ENCODE measurements at regions not wholly inside any gene's neighbourhood (a gene's known extent, or its start where the extent isn't known, plus 50 kb on each side); places are given as distances from the start of the nearest gene placed in this dataset.

DNA sequence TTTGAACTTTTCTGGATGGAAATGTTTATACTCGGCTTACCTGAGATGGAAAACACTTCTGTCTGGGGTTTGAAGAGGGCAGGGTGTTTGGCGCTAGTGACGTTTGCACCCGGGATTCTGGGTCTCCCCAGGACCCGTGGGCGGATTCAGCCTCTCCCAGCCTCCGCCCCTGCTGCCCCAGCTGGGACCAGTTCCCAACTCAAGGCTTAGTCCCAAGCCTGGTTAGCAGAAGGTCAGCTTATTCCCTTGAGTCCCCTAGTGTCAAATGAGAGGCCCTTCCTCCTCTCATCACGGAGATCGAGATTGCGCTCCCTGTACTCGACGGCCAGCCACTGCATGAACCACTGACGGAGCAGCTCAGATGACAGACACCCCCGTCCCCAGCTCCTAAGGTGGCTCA is 123.2 kb downstream of the RTP5 start:
- TF ChIP-seq, protein P1, sequence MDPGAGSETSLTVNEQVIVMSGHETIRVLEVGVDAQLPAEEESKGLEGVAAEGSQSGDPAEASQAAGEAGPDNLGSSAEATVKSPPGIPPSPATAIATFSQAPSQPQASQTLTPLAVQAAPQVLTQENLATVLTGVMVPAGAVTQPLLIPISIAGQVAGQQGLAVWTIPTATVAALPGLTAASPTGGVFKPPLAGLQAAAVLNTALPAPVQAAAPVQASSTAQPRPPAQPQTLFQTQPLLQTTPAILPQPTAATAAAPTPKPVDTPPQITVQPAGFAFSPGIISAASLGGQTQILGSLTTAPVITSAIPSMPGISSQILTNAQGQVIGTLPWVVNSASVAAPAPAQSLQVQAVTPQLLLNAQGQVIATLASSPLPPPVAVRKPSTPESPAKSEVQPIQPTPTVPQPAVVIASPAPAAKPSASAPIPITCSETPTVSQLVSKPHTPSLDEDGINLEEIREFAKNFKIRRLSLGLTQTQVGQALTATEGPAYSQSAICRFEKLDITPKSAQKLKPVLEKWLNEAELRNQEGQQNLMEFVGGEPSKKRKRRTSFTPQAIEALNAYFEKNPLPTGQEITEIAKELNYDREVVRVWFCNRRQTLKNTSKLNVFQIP (CRISPR knock-in tag; IDR thresholded peaks at IDR 0.05; ENCODE audit: borderline replicate concordance, low read depth): no peak
- TF ChIP-seq ZNF8 (CRISPR knock-in tag; IDR thresholded peaks at IDR 0.05): no peak
- TF ChIP-seq ZC3H10 (CRISPR knock-in tag; IDR thresholded peaks at IDR 0.05): no peak
- TF ChIP-seq ISL1 (CRISPR knock-in tag; IDR thresholded peaks at IDR 0.05): no peak
- no peak for TF ChIP-seq ZFP30 (CRISPR knock-in tag; IDR thresholded peaks at IDR 0.05)
- no peak for TF ChIP-seq TCF4 (CRISPR knock-in tag; IDR thresholded peaks at IDR 0.05; ENCODE audit: borderline replicate concordance)
- TF ChIP-seq, protein P2, sequence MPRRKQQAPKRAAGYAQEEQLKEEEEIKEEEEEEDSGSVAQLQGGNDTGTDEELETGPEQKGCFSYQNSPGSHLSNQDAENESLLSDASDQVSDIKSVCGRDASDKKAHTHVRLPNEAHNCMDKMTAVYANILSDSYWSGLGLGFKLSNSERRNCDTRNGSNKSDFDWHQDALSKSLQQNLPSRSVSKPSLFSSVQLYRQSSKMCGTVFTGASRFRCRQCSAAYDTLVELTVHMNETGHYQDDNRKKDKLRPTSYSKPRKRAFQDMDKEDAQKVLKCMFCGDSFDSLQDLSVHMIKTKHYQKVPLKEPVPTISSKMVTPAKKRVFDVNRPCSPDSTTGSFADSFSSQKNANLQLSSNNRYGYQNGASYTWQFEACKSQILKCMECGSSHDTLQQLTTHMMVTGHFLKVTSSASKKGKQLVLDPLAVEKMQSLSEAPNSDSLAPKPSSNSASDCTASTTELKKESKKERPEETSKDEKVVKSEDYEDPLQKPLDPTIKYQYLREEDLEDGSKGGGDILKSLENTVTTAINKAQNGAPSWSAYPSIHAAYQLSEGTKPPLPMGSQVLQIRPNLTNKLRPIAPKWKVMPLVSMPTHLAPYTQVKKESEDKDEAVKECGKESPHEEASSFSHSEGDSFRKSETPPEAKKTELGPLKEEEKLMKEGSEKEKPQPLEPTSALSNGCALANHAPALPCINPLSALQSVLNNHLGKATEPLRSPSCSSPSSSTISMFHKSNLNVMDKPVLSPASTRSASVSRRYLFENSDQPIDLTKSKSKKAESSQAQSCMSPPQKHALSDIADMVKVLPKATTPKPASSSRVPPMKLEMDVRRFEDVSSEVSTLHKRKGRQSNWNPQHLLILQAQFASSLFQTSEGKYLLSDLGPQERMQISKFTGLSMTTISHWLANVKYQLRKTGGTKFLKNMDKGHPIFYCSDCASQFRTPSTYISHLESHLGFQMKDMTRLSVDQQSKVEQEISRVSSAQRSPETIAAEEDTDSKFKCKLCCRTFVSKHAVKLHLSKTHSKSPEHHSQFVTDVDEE (CRISPR knock-in tag; IDR thresholded peaks at IDR 0.05): no peak
- no peak for TF ChIP-seq CSDC2 (CRISPR knock-in tag; IDR thresholded peaks at IDR 0.05)
- ATAC-seq: no peak

DNA sequence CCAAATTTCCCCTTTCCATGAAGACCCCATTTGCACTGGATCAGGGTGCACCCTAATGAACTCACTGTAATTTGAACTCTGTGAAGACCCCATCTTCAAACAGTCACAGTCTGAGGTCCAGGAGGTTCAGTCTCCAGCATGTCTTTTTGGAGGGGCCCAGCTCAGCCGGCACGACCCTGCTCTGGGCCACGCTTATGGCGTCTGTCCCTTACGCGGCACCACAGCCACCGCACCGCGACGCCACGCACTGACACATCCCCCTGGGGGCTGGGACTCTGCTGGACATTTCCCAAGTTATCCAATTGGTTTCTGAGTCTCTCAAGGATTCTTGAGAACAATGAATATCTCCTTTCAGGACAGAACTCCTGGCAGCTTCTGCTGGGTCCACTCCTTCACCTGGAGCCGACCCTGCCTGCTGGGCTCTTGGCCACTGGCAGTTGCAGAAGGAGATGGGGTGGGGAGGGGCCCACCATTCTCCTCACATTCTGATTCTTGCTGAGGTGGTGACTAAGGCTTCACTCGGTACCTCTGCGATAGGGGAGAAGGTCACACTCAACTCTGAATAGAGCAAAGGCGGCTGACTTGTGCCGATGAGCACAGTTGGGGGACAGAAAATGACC is 124.0 kb downstream of the RTP5 start:
- TF ChIP-seq TCF4 (CRISPR knock-in tag; IDR thresholded peaks at IDR 0.05; ENCODE audit: borderline replicate concordance) (no peak), ZNF8 (CRISPR knock-in tag; IDR thresholded peaks at IDR 0.05) (no peak), ZFP3 (CRISPR knock-in tag; IDR thresholded peaks at IDR 0.05) (no peak), OSR1 (CRISPR knock-in tag; IDR thresholded peaks at IDR 0.05) (no peak), ESRRG (CRISPR knock-in tag; IDR thresholded peaks at IDR 0.05) (no peak)
- TF ChIP-seq, protein P1 (CRISPR knock-in tag; IDR thresholded peaks at IDR 0.05; ENCODE audit: borderline replicate concordance, low read depth): no peak
- ATAC-seq: no peak

DNA sequence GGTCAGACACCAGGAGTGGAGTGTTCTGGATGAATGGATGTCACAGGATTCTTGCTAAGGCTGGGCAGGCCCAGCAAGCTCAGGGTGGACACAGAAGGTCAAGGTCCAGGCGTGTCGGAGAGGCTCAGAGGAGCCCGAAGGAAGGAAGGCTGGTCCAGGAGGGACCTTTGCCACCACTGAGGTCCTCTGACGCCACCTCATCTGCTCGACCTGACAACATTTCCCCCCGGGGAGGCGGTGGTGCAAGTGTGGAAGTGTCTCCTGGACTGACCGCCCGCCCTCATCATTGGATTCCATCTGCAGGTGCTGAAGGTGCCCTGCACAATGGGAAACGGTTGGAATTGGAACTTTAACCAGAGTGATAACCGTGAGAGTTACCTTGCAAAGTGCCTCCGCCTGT is 124.6 kb downstream of the RTP5 start:
- no peak for ATAC-seq
- no peak for TF ChIP-seq BACH2 (CRISPR knock-in tag; IDR thresholded peaks at IDR 0.05; ENCODE audit: borderline replicate concordance)
- no peak for TF ChIP-seq ZFP3 (CRISPR knock-in tag; IDR thresholded peaks at IDR 0.05)
- no peak for TF ChIP-seq PPARA (CRISPR knock-in tag; IDR thresholded peaks at IDR 0.05; ENCODE audit: borderline replicate concordance)
- TF ChIP-seq, protein P3, sequence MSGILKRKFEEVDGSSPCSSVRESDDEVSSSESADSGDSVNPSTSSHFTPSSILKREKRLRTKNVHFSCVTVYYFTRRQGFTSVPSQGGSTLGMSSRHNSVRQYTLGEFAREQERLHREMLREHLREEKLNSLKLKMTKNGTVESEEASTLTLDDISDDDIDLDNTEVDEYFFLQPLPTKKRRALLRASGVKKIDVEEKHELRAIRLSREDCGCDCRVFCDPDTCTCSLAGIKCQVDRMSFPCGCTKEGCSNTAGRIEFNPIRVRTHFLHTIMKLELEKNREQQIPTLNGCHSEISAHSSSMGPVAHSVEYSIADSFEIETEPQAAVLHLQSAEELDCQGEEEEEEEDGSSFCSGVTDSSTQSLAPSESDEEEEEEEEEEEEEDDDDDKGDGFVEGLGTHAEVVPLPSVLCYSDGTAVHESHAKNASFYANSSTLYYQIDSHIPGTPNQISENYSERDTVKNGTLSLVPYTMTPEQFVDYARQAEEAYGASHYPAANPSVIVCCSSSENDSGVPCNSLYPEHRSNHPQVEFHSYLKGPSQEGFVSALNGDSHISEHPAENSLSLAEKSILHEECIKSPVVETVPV (CRISPR knock-in tag; IDR thresholded peaks at IDR 0.05): no peak
- TF ChIP-seq GLIS3 (CRISPR knock-in tag; IDR thresholded peaks at IDR 0.05): no peak
- no peak for TF ChIP-seq SNAI2 (CRISPR knock-in tag; IDR thresholded peaks at IDR 0.05)
- TF ChIP-seq TCF4 (CRISPR knock-in tag; IDR thresholded peaks at IDR 0.05; ENCODE audit: borderline replicate concordance): no peak
- TF ChIP-seq, protein P1 (CRISPR knock-in tag; IDR thresholded peaks at IDR 0.05; ENCODE audit: borderline replicate concordance, low read depth): no peak
- no peak for TF ChIP-seq OSR1 (CRISPR knock-in tag; IDR thresholded peaks at IDR 0.05)
- no peak for TF ChIP-seq ISL1 (CRISPR knock-in tag; IDR thresholded peaks at IDR 0.05)
- TF ChIP-seq ARNTL (CRISPR knock-in tag; IDR thresholded peaks at IDR 0.05; ENCODE audit: borderline replicate concordance, low read depth): no peak
- TF ChIP-seq, protein P2 (CRISPR knock-in tag; IDR thresholded peaks at IDR 0.05): no peak
- TF ChIP-seq CSDC2 (CRISPR knock-in tag; IDR thresholded peaks at IDR 0.05): no peak
- TF ChIP-seq, protein P4, sequence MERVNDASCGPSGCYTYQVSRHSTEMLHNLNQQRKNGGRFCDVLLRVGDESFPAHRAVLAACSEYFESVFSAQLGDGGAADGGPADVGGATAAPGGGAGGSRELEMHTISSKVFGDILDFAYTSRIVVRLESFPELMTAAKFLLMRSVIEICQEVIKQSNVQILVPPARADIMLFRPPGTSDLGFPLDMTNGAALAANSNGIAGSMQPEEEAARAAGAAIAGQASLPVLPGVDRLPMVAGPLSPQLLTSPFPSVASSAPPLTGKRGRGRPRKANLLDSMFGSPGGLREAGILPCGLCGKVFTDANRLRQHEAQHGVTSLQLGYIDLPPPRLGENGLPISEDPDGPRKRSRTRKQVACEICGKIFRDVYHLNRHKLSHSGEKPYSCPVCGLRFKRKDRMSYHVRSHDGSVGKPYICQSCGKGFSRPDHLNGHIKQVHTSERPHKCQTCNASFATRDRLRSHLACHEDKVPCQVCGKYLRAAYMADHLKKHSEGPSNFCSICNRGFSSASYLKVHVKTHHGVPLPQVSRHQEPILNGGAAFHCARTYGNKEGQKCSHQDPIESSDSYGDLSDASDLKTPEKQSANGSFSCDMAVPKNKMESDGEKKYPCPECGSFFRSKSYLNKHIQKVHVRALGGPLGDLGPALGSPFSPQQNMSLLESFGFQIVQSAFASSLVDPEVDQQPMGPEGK (CRISPR knock-in tag; IDR thresholded peaks at IDR 0.05; ENCODE audit: borderline replicate concordance): no peak
- TF ChIP-seq RARB (CRISPR knock-in tag; IDR thresholded peaks at IDR 0.05): no peak
- TF ChIP-seq TOX (CRISPR knock-in tag; IDR thresholded peaks at IDR 0.05; ENCODE audit: borderline replicate concordance): no peak
- TF ChIP-seq, protein P5, sequence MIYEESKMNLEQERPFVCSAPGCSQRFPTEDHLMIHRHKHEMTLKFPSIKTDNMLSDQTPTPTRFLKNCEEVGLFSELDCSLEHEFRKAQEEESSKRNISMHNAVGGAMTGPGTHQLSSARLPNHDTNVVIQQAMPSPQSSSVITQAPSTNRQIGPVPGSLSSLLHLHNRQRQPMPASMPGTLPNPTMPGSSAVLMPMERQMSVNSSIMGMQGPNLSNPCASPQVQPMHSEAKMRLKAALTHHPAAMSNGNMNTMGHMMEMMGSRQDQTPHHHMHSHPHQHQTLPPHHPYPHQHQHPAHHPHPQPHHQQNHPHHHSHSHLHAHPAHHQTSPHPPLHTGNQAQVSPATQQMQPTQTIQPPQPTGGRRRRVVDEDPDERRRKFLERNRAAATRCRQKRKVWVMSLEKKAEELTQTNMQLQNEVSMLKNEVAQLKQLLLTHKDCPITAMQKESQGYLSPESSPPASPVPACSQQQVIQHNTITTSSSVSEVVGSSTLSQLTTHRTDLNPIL (CRISPR knock-in tag; IDR thresholded peaks at IDR 0.05; ENCODE audit: low read depth): no peak
- TF ChIP-seq ZFP30 (CRISPR knock-in tag; IDR thresholded peaks at IDR 0.05): no peak

Measured in SK-N-SH treated with all-trans-retinoic acid at 6 μM for 48 hours (cell line).